ENCODE measurements at regions not wholly inside any gene's neighbourhood (a gene's known extent, or its start where the extent isn't known, plus 50 kb on each side); places are given as distances from the start of the nearest gene placed in this dataset.

GRCh38 chr14:104317975-104318557, 179.7 kb downstream of the KIF26A start:
- POLR2A ChIA-PET, result no interaction called here
- no peak overlapping the region for H3K4me3 Mint-ChIP-seq
- DNase-seq (no peak), ATAC-seq (no peak)
- no peak overlapping the region for H3K27ac ChIP-seq (ENCODE audit: low read depth, low read length)
- no peaks in the 10 kb centered on the region for H3K9me3 ChIP-seq (ENCODE audit: control insufficient read depth in 2 of 3, low read length in 3 of 3)
- H3K4me3 ChIP-seq (ENCODE audit: low read length), result no peak overlapping the region
- peaks cover 0 to 3% of the 10 kb centered on the region in 2 donors for H3K27me3 ChIP-seq (ENCODE audit: control insufficient read depth in 2 of 2, insufficient read depth in 2 of 2, low read length in 2 of 2)
- intact Hi-C loops (cut with micrococcal nuclease), result no loop called here
- no peaks in the 10 kb centered on the region for H3K9me3 Mint-ChIP-seq
- peaks cover 0 to 14% (median 5%) of the 10 kb centered on the region in 5 donors for H3K27me3 Mint-ChIP-seq
- peaks cover 0 to 5% (median 0%) of the 10 kb centered on the region in 7 donors for H3K4me1 Mint-ChIP-seq
- no peak overlapping the region for H3K27ac Mint-ChIP-seq
- no peaks in the 10 kb centered on the region for H3K36me3 ChIP-seq (ENCODE audit: control insufficient read depth in 2 of 3, insufficient read depth in 3 of 3, low read length in 3 of 3)
- CTCF ChIA-PET, result no interaction called here
- no peaks in the 10 kb centered on the region for H3K36me3 Mint-ChIP-seq
- H3K4me1 ChIP-seq (ENCODE audit: control insufficient read depth in 2 of 2, insufficient read depth in 2 of 2, low read length in 2 of 2), result no peaks in the 10 kb centered on the region

GRCh38 chr14:104318558-104319490, 180.4 kb downstream of the KIF26A start:
- peaks cover 0 to 3% of the 10 kb centered on the region in 2 donors for H3K27me3 ChIP-seq (ENCODE audit: control insufficient read depth in 2 of 2, insufficient read depth in 2 of 2, low read length in 2 of 2)
- ChIA-PET POLR2A (no interaction called here), CTCF (no interaction called here)
- H3K9me3 Mint-ChIP-seq, result no peaks in the 10 kb centered on the region
- no peak overlapping the region for H3K27ac ChIP-seq (ENCODE audit: low read depth, low read length)
- H3K27me3 Mint-ChIP-seq, result peaks cover 0 to 14% (median 5%) of the 10 kb centered on the region in 5 donors
- H3K4me3 Mint-ChIP-seq, result no peak overlapping the region
- no peaks in the 10 kb centered on the region for H3K36me3 Mint-ChIP-seq
- no peaks in the 10 kb centered on the region for H3K4me1 ChIP-seq (ENCODE audit: control insufficient read depth in 2 of 2, insufficient read depth in 2 of 2, low read length in 2 of 2)
- H3K4me3 ChIP-seq (ENCODE audit: low read length), result no peak overlapping the region
- no peak for DNase-seq
- H3K36me3 ChIP-seq (ENCODE audit: control insufficient read depth in 2 of 3, insufficient read depth in 3 of 3, low read length in 3 of 3), result no peaks in the 10 kb centered on the region
- peaks cover 0 to 5% (median 0%) of the 10 kb centered on the region in 7 donors for H3K4me1 Mint-ChIP-seq
- peak overlapping the region in 1 of 9 donors; percentile 41 for H3K27ac Mint-ChIP-seq
- ATAC-seq, result no peak
- intact Hi-C loops (cut with micrococcal nuclease), result no loop called here
- H3K9me3 ChIP-seq (ENCODE audit: control insufficient read depth in 2 of 3, low read length in 3 of 3), result no peaks in the 10 kb centered on the region

GRCh38 chr14:104319491-104320241, 181.3 kb downstream of the KIF26A start:
- Mint-ChIP-seq H3K4me3 (no peak overlapping the region), H3K27me3 (peaks cover 0 to 14% (median 5%) of the 10 kb centered on the region in 5 donors), H3K4me1 (peaks cover 0 to 5% (median 0%) of the 10 kb centered on the region in 7 donors), H3K27ac (peak overlapping the region in 1 of 9 donors; percentile 41), H3K9me3 (no peaks in the 10 kb centered on the region), H3K36me3 (no peaks in the 10 kb centered on the region)
- no peak overlapping the region for H3K4me3 ChIP-seq (ENCODE audit: low read length)
- CTCF ChIA-PET, result no interaction called here
- ATAC-seq (no peak), DNase-seq (no peak)
- intact Hi-C loops (cut with micrococcal nuclease), result no loop called here
- H3K9me3 ChIP-seq (ENCODE audit: control insufficient read depth in 2 of 3, low read length in 3 of 3), result no peaks in the 10 kb centered on the region
- H3K36me3 ChIP-seq (ENCODE audit: control insufficient read depth in 2 of 3, insufficient read depth in 3 of 3, low read length in 3 of 3), result no peaks in the 10 kb centered on the region
- H3K27ac ChIP-seq (ENCODE audit: low read depth, low read length), result no peak overlapping the region
- peaks cover 0 to 3% of the 10 kb centered on the region in 2 donors for H3K27me3 ChIP-seq (ENCODE audit: control insufficient read depth in 2 of 2, insufficient read depth in 2 of 2, low read length in 2 of 2)
- H3K4me1 ChIP-seq (ENCODE audit: control insufficient read depth in 2 of 2, insufficient read depth in 2 of 2, low read length in 2 of 2), result no peaks in the 10 kb centered on the region
- POLR2A ChIA-PET, result no interaction called here

- Mint-ChIP-seq H3K4me3 (no peak overlapping the region), H3K4me1 (peaks cover 0 to 5% (median 0%) of the 10 kb centered on the region in 7 donors), H3K36me3 (no peaks in the 10 kb centered on the region), H3K9me3 (no peaks in the 10 kb centered on the region), H3K27me3 (peaks cover 0 to 14% (median 5%) of the 10 kb centered on the region in 5 donors), H3K27ac (no peak overlapping the region)
- intact Hi-C loops (cut with micrococcal nuclease), result no loop called here
- DNase-seq (no peak), ATAC-seq (no peak)
- H3K9me3 ChIP-seq (ENCODE audit: control insufficient read depth in 2 of 3, low read length in 3 of 3), result no peaks in the 10 kb centered on the region
- no peak overlapping the region for H3K27ac ChIP-seq (ENCODE audit: low read depth, low read length)
- CTCF ChIA-PET, result no interaction called here
- H3K4me1 ChIP-seq (ENCODE audit: control insufficient read depth in 2 of 2, insufficient read depth in 2 of 2, low read length in 2 of 2), result no peaks in the 10 kb centered on the region
- H3K27me3 ChIP-seq (ENCODE audit: control insufficient read depth in 2 of 2, insufficient read depth in 2 of 2, low read length in 2 of 2), result peaks cover 0 to 3% of the 10 kb centered on the region in 2 donors
- H3K4me3 ChIP-seq (ENCODE audit: low read length), result no peak overlapping the region
- POLR2A ChIA-PET, result no interaction called here
- H3K36me3 ChIP-seq (ENCODE audit: control insufficient read depth in 2 of 3, insufficient read depth in 3 of 3, low read length in 3 of 3), result no peaks in the 10 kb centered on the region
Observed at GRCh38 chr14:104320611-104321086, 182.3 kb downstream of the KIF26A start.

GRCh38 chr14:104321088-104321801, 182.9 kb downstream of the KIF26A start:
- Mint-ChIP-seq H3K27ac (no peak overlapping the region), H3K27me3 (peaks cover 0 to 14% (median 5%) of the 10 kb centered on the region in 5 donors), H3K4me1 (peaks cover 0 to 5% (median 0%) of the 10 kb centered on the region in 7 donors), H3K4me3 (no peak overlapping the region), H3K9me3 (no peaks in the 10 kb centered on the region), H3K36me3 (no peaks in the 10 kb centered on the region)
- Histone ChIP-seq H3K27me3 (ENCODE audit: control insufficient read depth in 2 of 2, insufficient read depth in 2 of 2, low read length in 2 of 2) (peaks cover 0 to 3% of the 10 kb centered on the region in 2 donors), H3K36me3 (ENCODE audit: control insufficient read depth in 2 of 3, insufficient read depth in 3 of 3, low read length in 3 of 3) (no peaks in the 10 kb centered on the region), H3K9me3 (ENCODE audit: control insufficient read depth in 2 of 3, low read length in 3 of 3) (no peaks in the 10 kb centered on the region), H3K4me3 (ENCODE audit: low read length) (no peak overlapping the region), H3K4me1 (ENCODE audit: control insufficient read depth in 2 of 2, insufficient read depth in 2 of 2, low read length in 2 of 2) (no peaks in the 10 kb centered on the region), H3K27ac (ENCODE audit: low read depth, low read length) (no peak overlapping the region)
- DNase-seq (no peak), ATAC-seq (no peak)
- CTCF ChIA-PET, result no interaction called here
- POLR2A ChIA-PET, result no interaction called here
- intact Hi-C loops (cut with micrococcal nuclease), result no loop called here

- POLR2A ChIA-PET, result no interaction called here
- H3K36me3 Mint-ChIP-seq, result no peaks in the 10 kb centered on the region
- peaks cover 0 to 14% (median 5%) of the 10 kb centered on the region in 5 donors for H3K27me3 Mint-ChIP-seq
- ATAC-seq (no peak), DNase-seq (peak in 1 of 9 donors; percentile 18)
- Histone ChIP-seq H3K4me3 (ENCODE audit: low read length) (no peak overlapping the region), H3K4me1 (ENCODE audit: control insufficient read depth in 2 of 2, insufficient read depth in 2 of 2, low read length in 2 of 2) (no peaks in the 10 kb centered on the region), H3K27me3 (ENCODE audit: control insufficient read depth in 2 of 2, insufficient read depth in 2 of 2, low read length in 2 of 2) (peaks cover 0 to 3% of the 10 kb centered on the region in 2 donors), H3K9me3 (ENCODE audit: control insufficient read depth in 2 of 3, low read length in 3 of 3) (no peaks in the 10 kb centered on the region), H3K27ac (ENCODE audit: low read depth, low read length) (no peak overlapping the region), H3K36me3 (ENCODE audit: control insufficient read depth in 2 of 3, insufficient read depth in 3 of 3, low read length in 3 of 3) (no peaks in the 10 kb centered on the region)
- no peaks in the 10 kb centered on the region for H3K9me3 Mint-ChIP-seq
- CTCF ChIA-PET, result no interaction called here
- H3K4me1 Mint-ChIP-seq, result peaks cover 0 to 5% (median 0%) of the 10 kb centered on the region in 7 donors
- intact Hi-C loops (cut with micrococcal nuclease), result no loop called here
- H3K4me3 Mint-ChIP-seq, result no peak overlapping the region
- no peak overlapping the region for H3K27ac Mint-ChIP-seq
Observed at GRCh38 chr14:104321802-104322130, 183.4 kb downstream of the KIF26A start.

Data from naive thymus-derived CD4-positive, alpha-beta T cell (primary cell).